Stimulated activated CD4-positive, alpha-beta T cell treated with anti-CD3 and anti-CD28 coated beads, Interleukin-15, amount 100 ng/mL, for 1 hour (primary cell): ENCODE measurements at regions not wholly inside any gene's neighbourhood (a gene's known extent, or its start where the extent isn't known, plus 50 kb on each side); places are given as distances from the start of the nearest gene placed in this dataset.

Experiments
- DNase-seq, 2 donors: peaks; one replicate each; pipeline ENCODE4 v3.0.0-alpha.2; 2020; ENCODE audit warnings: low read depth in 1 of 2, low spot score in 1 of 2

- DNase-seq = no peak
Observed at GRCh38 chr5:15214010-15214409, 286.0 kb upstream of the FBXL7 start.

GRCh38 chr5:15209053-15209762, 290.8 kb upstream of the FBXL7 start:
- DNase-seq = no peak

GRCh38 chr5:15206133-15206532, 293.8 kb upstream of the FBXL7 start:
- no peak for DNase-seq

DNA sequence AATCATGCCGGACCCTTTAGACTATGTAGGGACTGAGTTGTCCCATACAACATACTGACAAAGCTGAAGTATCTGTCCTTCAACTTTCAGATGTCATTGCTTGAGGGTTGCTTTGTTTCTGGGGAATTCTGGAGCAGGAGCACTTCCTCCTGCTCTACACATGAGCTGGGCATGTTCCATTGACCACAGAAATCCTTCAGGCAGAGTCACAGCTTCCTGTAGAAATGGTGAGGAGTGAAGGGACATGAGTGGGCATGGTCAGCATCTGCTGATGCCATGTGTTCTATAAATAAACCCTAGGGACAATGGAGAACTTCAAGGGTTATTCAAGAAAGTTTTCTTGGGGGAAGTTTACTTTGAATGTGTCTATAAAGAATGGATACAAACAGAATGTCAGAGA, 296.6 kb upstream of the FBXL7 start:
- DNase-seq = no peak

DNA sequence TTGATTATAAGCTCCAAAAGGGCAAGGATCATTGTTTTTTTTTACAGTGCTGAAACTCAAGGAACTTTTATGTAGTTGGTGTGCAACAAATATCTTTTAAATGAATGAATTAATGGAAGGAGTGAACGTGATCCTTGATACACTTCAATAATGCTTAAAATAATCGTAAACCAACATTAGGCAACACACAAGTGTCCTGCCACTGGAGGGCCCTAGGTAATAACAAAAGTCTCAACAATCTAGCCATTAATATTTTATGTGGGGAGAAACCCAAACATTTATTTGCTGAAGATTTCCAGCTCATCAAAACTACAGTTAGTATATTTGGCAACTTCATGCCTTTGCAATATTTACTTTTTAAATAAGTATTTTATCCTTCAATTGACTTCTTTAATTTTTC, 309.0 kb upstream of the FBXL7 start:
- no peak for DNase-seq

GRCh38 chr5:15183520-15183919, 311.9 kb upstream of the ANKH start:
- no peak for DNase-seq

DNA sequence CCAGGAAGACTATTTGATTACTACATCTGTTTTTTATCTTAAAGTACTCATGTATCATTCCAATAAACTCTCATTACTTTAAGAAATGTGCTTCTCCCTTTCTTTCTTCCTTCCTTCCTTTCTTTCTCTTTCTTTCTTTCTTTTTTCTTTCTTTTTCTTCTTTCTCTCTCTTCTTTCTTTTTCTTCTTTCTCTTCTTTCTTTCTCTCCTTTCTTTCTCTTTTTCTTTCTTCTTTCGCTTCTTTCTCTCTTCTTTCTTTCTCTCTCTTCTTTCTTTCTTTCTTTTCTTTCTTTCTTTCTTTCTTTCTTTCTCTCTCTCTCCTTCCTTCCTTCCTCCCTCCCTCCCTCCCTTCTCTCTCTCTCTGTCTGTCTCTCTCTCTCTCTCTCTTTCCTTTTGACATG, 298.6 kb upstream of the ANKH start:
- DNase-seq = no peak

GRCh38 chr5:15168358-15168757, 296.8 kb upstream of the ANKH start:
- DNase-seq = no peak

GRCh38 chr5:15160091-15160490, 288.5 kb upstream of the ANKH start:
- no peak for DNase-seq

GRCh38 chr5:15159606-15160005, 288.0 kb upstream of the ANKH start:
- DNase-seq = no peak

DNA sequence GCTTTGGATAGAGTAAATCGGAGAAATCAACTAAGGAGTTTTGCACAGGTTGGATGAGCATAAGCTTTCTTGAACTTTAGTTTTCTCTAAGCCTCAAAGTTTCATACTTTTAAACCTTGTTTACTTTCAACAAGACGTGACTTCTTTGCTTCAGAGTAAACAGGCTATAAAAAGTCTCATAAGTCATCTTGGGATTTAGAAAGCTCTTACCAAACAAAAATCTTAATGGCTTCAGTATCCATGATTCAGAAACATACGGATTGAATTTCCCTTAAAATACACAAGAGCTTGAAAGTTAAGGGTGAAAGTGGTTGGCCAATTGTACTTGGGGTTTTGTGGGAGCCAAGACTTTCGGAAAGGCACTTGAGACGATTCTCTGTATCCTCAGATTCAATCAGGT, 270.9 kb upstream of the ANKH start:
- DNase-seq = no peak

DNA sequence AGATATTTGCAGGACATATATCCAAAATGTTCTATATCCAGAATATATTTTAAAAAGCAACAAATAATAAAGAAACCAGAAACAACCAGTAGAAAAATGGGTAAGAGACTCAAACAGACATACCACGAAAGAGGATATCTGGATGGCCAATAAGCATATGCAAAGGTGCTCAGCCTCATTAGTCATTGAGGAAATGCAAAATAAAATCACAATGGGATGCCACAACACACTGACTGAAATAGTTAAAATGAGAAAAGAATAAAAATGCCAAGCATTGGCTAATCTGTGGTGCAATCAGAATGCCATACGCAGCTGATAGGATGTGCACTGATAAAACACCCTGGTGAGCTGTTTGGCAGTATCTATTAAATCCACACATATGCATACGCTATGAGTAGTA, 265.8 kb upstream of the ANKH start:
- no peak for DNase-seq

GRCh38 chr5:15135661-15136060, 264.1 kb upstream of the ANKH start:
- DNase-seq = no peak

GRCh38 chr5:15133456-15133965, 261.9 kb upstream of the ANKH start:
- no peak for DNase-seq

DNA sequence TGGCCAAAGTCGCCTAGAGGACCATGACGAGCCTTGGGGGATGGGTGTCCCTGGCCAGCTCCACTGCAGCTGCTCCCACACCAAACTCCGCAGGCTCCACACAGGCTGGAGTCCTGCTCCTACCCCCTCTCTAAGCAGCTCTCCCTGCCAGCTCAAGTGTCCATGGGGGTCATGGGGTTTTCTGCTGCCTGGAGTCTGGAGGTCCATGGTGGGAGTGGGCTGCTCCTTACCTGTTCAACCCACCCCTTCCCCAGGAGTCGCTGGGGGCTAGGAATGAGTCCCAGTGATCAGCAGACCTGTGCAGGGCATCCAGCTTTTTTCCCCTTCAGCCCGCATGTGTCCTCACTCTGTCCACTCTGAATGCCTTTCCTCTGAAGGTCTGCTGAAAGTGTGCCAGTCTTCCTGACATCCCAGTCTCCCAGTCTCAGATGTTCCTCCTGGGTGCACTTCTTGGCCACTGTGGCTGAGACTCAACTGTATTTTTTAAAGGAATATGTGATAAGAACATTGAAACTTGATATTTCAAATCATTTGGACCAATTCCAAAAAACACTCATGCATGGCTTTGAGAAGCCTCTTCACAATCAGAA, 261.3 kb upstream of the ANKH start:
- no peak for DNase-seq

DNA sequence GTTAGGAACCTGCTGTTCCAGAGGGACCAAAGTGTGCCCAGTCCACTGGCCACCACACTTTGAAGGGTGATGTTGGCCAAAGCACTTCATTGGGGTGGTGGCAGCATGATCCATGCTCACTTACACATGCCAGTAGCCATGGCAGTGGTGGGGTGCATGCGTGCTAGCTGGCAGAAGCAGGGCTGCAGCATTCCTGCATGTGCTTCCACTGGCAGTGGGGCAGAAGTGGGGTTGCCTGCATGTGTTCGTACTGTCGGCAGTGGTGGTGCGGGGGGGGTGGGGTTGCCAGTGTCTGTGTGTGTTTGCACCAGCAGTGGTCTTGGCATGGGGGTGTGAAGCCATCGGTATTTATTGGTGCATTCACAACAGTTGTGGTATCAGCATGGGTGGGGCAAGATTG, 260.3 kb upstream of the ANKH start:
- no peak for DNase-seq

GRCh38 chr5:15124871-15125568, 253.4 kb upstream of the ANKH start:
- no peak for DNase-seq

DNA sequence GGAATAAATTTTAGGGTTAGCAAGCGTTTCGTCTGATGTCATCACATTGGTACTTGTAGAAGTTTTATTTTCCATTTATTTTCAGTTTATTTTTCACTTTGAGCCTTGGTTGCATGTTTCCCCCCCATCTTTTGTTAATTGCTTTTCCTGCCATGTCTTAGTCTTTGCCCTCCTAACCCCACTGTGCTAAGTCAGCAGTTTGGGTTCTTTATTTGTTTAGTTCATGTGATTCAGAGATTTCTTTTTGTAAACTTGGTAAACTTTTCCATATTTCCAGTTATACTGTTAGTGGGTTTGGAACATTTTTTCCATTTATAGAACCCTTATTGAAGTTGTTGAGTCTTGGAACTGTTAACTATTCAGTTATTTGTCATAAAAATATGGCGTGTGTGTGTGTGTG, 252.9 kb upstream of the ANKH start:
- no peak for DNase-seq

DNA sequence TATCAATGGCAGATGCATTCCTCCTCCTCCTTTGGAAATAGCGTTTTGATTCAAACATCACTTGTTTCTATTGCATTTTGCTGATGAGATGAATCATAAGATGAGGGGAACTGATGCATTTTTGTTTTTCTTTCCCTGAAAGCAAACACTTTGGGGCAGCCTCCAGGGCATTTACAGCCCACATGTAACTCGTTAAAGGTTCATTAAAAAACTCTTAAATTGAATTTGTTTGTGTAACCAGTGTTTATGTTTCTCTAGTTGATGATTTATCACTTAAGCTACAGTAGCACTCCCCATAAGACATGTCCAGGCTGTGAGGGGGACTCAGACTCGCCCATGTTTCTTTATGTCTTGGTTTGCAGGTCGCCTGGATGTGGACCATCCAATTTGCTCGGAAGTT, 246.1 kb upstream of the ANKH start:
- DNase-seq = no peak

DNA sequence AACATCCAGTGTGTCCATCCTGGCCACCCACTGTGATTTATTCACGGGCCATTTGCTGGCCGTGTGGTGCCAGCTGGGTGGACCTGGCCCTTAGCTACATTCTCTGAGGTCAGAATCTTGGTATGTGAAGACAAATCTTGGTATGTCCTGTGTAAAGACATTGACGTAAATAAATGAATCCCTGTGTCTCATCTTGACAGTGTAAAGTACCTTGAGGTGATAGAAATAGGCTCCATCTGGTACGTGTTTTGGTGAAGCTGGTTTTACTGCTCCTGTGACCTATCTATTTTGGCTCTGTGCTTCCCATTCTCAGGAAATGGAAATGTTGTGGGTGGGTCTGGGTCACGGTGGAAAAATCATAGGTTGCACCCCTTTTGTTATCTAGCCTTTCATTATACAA, 245.4 kb upstream of the ANKH start:
- no peak for DNase-seq

- DNase-seq = no peak
Observed at GRCh38 chr5:15106530-15107283, 235.1 kb upstream of the ANKH start.
